Fibroblast of mammary gland (primary cell): ENCODE measurements at regions not wholly inside any gene's neighbourhood (a gene's known extent, or its start where the extent isn't known, plus 50 kb on each side); places are given as distances from the start of the nearest gene placed in this dataset.
"Not testable (repeated sequence)": the region's sequence is repeated elsewhere in the genome, so short reads cannot be mapped to it uniquely, and the experiment has no call there.

Source experiments
- DNase-seq: peaks from one replicate; pipeline ENCODE4 v3.0.0-alpha.2; 2010; ENCODE audit warnings: low read depth
- H3K4me3 ChIP-seq: 2 replicates; pipeline ENCODE4 v1.5.1; 2011; ENCODE audit warnings: low read depth, mild to moderate bottlenecking, low read length, moderate library complexity; ENCODE audit not compliant: control insufficient read depth
- CTCF ChIP-seq: conservative IDR thresholded peaks from 2 replicates; pipeline ENCODE4 v1.5.1; 2011; ENCODE audit warnings: low read depth, low read length, inconsistent platforms; ENCODE audit not compliant: control insufficient read depth, insufficient read depth

GRCh38 chr12:93005928-93006392 lies 76.9 kb upstream of the EEA1 start:
- no peak for DNase-seq

DNA sequence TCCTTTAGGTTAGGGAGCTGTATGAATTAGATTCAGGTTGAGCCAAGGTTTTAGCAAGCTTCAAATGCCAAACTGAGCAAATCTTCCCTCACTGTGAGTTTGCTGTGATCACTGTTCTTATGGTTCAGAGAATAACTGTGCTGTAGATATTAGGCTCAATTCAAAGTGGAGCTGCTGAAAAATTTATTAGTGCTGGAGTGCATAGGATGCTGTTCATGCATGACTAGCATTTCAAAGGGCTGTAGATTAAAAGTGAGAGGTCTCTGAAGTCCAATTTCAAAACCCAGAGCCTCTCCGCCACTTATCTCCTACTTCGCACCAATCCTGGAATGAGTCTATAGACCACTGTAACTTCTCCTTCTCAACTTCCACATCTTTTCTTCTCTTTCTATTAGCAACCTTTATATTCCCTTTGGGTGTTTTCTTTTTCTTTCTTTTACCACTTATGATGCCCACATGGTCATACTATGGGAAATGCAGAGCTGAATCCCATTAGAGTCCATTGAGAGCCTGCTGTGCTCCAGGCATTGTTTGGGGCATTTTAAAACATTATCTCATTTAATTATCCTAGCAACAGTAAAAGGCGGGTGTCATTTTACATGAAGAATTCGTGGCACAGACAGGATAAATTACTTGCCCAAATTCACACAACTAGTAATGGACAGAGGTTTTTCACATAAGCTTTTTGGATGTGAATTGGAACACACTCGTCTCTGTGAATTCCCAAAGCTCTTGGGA lies 77.5 kb upstream of the EEA1 start:
- H3K4me3 ChIP-seq = no peak overlapping the region
- no peak for DNase-seq
- no peak for TF ChIP-seq CTCF

More at GRCh38 chr12:93005928-93006392, 76.9 kb upstream of the EEA1 start:
- H3K4me3 ChIP-seq = no peak overlapping the region
- TF ChIP-seq CTCF = no peak

DNA sequence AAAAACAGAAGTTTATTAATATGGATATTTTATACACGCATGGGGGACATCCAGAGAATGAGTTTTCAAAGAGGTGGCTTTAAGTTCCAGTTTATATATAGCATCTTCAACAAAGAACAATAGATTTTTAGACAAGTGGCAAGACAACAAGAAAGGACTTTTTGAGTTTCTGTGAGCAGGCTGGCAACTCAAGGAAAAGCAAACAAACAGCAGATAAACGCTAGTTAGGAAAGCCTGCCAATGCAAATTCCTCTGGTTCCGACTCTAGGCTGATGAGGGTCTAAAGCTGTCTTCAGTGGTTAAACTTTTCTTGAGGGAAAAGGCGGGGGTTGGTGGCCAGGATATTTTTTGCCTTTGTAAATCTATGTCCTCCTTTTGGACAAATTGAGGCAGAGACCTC lies 78.4 kb upstream of the EEA1 start:
- DNase-seq = no peak
- no peak overlapping the region for H3K4me3 ChIP-seq
- TF ChIP-seq CTCF = no peak

DNA sequence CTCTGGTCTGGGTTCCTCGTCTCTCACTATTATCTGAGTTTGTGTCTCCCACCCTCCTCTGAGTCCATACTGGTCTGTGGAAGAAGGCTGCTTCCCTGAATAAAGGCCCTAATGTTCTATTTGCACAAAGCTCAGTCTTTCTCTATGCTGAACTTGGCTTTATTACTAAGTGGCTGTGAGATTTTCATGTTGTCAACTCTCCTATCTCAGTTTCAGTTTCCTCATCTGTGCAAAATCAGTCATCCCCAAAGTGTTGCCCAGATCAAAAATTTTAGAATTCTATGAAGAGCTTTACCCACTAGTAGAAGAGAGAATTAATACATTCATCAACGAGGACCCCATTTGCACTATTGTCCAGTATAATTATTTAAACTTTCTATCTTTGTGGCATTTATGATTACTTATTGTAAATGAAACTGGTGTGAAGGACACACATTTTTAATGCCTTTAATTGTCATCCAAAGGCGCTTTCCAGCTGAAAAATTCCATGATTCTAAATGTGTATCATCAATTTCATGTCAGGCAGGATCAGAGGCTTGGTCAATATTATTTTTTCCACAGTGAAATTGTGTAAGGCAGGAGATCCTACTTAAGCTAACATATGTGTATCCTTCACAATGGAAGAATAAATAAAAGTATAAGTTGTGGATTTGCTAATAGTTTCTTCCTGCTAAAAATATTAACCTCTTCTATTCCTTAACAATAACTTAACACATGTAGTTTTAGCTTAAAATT lies 79.1 kb upstream of the EEA1 start:
- TF ChIP-seq CTCF = no peak
- H3K4me3 ChIP-seq = no peak overlapping the region
- DNase-seq = no peak

DNA sequence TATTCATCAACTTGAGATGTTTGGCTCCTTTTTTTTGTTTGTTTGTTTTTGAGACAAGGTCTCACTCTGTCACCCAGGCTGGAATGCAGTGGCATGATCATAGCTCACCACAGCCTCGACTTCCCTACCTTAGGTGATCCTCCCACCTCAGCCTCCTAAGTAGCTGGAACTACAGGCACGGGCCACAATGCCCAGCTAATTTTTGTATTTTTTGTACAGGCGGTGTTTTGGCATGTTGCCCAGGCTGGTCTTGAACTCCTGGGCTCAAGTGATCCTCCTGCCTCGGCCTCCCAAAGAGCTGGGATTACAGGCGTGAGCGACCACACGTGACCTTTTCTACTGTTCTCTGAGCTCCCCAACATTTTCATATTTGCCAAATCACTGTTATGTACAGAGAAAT lies 79.8 kb upstream of the EEA1 start:
- not testable (repeated sequence) for DNase-seq

DNA sequence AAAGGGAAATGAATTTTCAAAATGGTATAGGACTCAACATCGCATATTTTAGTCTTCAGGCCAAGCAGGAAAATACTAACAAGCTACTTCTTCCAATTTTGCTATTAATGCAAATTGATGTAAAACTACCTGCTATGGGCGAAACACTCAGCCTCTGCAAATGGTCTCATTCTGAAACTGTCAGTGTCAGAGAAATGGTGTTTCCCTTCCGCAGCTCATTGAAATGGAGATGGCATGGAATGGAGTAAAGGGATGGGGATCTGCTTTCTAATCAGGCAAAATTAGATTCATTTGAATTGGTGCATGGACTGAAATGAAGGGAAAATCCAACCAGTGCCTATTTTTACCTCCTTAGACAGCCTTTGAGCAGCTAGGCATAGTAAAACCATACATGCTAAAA lies 80.4 kb upstream of the EEA1 start:
- H3K4me3 ChIP-seq = no peak overlapping the region
- no peak for TF ChIP-seq CTCF
- DNase-seq = no peak

More for the DNA sequence above, 79.8 kb upstream of the EEA1 start:
- not testable (repeated sequence) for H3K4me3 ChIP-seq

- no peak for TF ChIP-seq CTCF
- H3K4me3 ChIP-seq = no peak overlapping the region
- DNase-seq = no peak
Observed at GRCh38 chr12:93010461-93010860, 81.4 kb upstream of the EEA1 start.
